Naive B cell (primary cell): ENCODE measurements at regions not wholly inside any gene's neighbourhood (a gene's known extent, or its start where the extent isn't known, plus 50 kb on each side); places are given as distances from the start of the nearest gene placed in this dataset.

Experiments used
- ATAC-seq, 2 donors: fragments of 150-1000 bp; cut with Tn5 transposase; 2 replicates each; pipeline ENCODE4 v1.10.0; 2021; ENCODE audit warnings: low read depth in 2 of 2, mild to moderate bottlenecking in 2 of 2, moderate library complexity in 2 of 2
- DNase-seq: peaks from one replicate; pipeline ENCODE4 v3.0.0; 2022
- H3K27ac Mint-ChIP-seq, 6 donors: one replicate each; pipeline ENCODE4 v1.8.0; 2020 to 2022; ENCODE audit warnings: mild to moderate bottlenecking in 6 of 6, mixed read lengths in 6 of 6, moderate library complexity in 5 of 6, inconsistent platforms in 2 of 6
- H3K27me3 Mint-ChIP-seq, 3 donors: one replicate each; pipeline ENCODE4 v1.8.0; 2021 to 2022; ENCODE audit warnings: mixed read lengths in 3 of 3, mild to moderate bottlenecking in 1 of 3
- H3K36me3 Mint-ChIP-seq, 2 donors: one replicate each; pipeline ENCODE4 v1.8.0; 2020 to 2022; ENCODE audit warnings: mixed read lengths in 2 of 2, inconsistent platforms in 1 of 2, mild to moderate bottlenecking in 1 of 2
- H3K4me1 Mint-ChIP-seq, 3 donors: one replicate each; pipeline ENCODE4 v1.8.0; 2020 to 2022; ENCODE audit warnings: mixed read lengths in 3 of 3, inconsistent platforms in 1 of 3, mild to moderate bottlenecking in 1 of 3, moderate library complexity in 1 of 3
- H3K4me3 Mint-ChIP-seq, 8 donors: one replicate each; pipeline ENCODE4 v1.8.0; 2020 to 2022; ENCODE audit warnings: mild to moderate bottlenecking in 8 of 8, mixed read lengths in 8 of 8, moderate library complexity in 8 of 8, inconsistent platforms in 2 of 8
- H3K9me3 Mint-ChIP-seq, 7 donors: one replicate each; pipeline ENCODE4 v1.8.0; 2020 to 2022; ENCODE audit warnings: mixed read lengths in 7 of 7, mild to moderate bottlenecking in 5 of 7, inconsistent platforms in 2 of 7, moderate library complexity in 1 of 7

- Mint-ChIP-seq H3K4me3 (peak overlapping the region in 4 of 8 donors; percentile 39 to 82 (median 61)), H3K27me3 (no peaks in the 10 kb centered on the region), H3K27ac (peak overlapping the region in 4 of 6 donors; percentile 20 to 95 (median 50)), H3K36me3 (no peaks in the 10 kb centered on the region), H3K9me3 (no peaks in the 10 kb centered on the region), H3K4me1 (peaks cover 18 to 39% (median 35%) of the 10 kb centered on the region in 3 donors)
- DNase-seq = no peak
- ATAC-seq = no peak
Measured at GRCh38 chr13:46953941-46954340, 57.1 kb upstream of the HTR2A start.

- H3K9me3 Mint-ChIP-seq = no peaks in the 10 kb centered on the region
- ATAC-seq (peak; percentile 34 to 76), DNase-seq (no peak)
- H3K27ac Mint-ChIP-seq = peak overlapping the region in 5 of 6 donors; percentile 35 to 92 (median 79)
- peak overlapping the region in 7 of 8 donors; percentile 54 to 82 (median 68) for H3K4me3 Mint-ChIP-seq
- no peaks in the 10 kb centered on the region for H3K36me3 Mint-ChIP-seq
- H3K27me3 Mint-ChIP-seq = no peaks in the 10 kb centered on the region
- H3K4me1 Mint-ChIP-seq = peaks cover 18 to 39% (median 35%) of the 10 kb centered on the region in 3 donors
Measured at GRCh38 chr13:46953331-46953730, 56.5 kb upstream of the HTR2A start.

- Mint-ChIP-seq H3K9me3 (peaks cover 0 to 3% (median 1%) of the 10 kb centered on the region in 7 donors), H3K4me1 (peaks cover 18 to 38% (median 35%) of the 10 kb centered on the region in 3 donors), H3K27me3 (no peaks in the 10 kb centered on the region), H3K36me3 (peaks cover 0 to 2% of the 10 kb centered on the region in 2 donors), H3K27ac (peak overlapping the region in 1 of 6 donors; percentile 51), H3K4me3 (peak overlapping the region in 1 of 8 donors; percentile 49)
- ATAC-seq (no peak), DNase-seq (no peak)
Measured at GRCh38 chr13:46951516-46951915, 54.7 kb upstream of the HTR2A start.

GRCh38 chr13:46949211-46949610 is 52.4 kb upstream of the HTR2A start:
- peaks cover under 1 to 25% (median 22%) of the 10 kb centered on the region in 7 donors for H3K9me3 Mint-ChIP-seq
- peaks cover 15 to 29% (median 28%) of the 10 kb centered on the region in 3 donors for H3K4me1 Mint-ChIP-seq
- DNase-seq (no peak), ATAC-seq (no peak)
- H3K27ac Mint-ChIP-seq = no peak overlapping the region
- peaks cover 13% of the 10 kb centered on the region in 2 donors for H3K36me3 Mint-ChIP-seq
- H3K27me3 Mint-ChIP-seq = no peaks in the 10 kb centered on the region
- H3K4me3 Mint-ChIP-seq = no peak overlapping the region

- ATAC-seq (no peak), DNase-seq (no peak)
- Mint-ChIP-seq H3K4me1 (peaks cover 9 to 23% (median 21%) of the 10 kb centered on the region in 3 donors), H3K27ac (no peak overlapping the region), H3K27me3 (no peaks in the 10 kb centered on the region), H3K4me3 (no peak overlapping the region), H3K36me3 (peaks cover 15 to 19% of the 10 kb centered on the region in 2 donors), H3K9me3 (peaks cover 7 to 34% (median 30%) of the 10 kb centered on the region in 7 donors)
Measured at GRCh38 chr13:46948338-46948737, 51.5 kb upstream of the HTR2A start.

- Mint-ChIP-seq H3K4me3 (no peak overlapping the region), H3K9me3 (peaks cover 7 to 38% (median 32%) of the 10 kb centered on the region in 7 donors), H3K4me1 (peaks cover 2 to 16% (median 15%) of the 10 kb centered on the region in 3 donors), H3K27me3 (no peaks in the 10 kb centered on the region), H3K27ac (no peak overlapping the region), H3K36me3 (peaks cover 15 to 19% of the 10 kb centered on the region in 2 donors)
- DNase-seq (no peak), ATAC-seq (no peak)
Measured at GRCh38 chr13:46947425-46948191, 50.8 kb upstream of the HTR2A start.
